T-helper 22 cell (primary cell): ENCODE measurements at regions not wholly inside any gene's neighbourhood (a gene's known extent, or its start where the extent isn't known, plus 50 kb on each side); places are given as distances from the start of the nearest gene placed in this dataset.
"Not testable (repeated sequence)": the region's sequence is repeated elsewhere in the genome, so short reads cannot be mapped to it uniquely, and the experiment has no call there.

ENCODE experiments used
- DNase-seq: peaks from one replicate; pipeline ENCODE4 v3.0.0-alpha.2; 2020; ENCODE audit warnings: low read depth

- not testable (repeated sequence) for DNase-seq
These were observed 54.7 kb upstream of the NBPF15 start for GRCh38 chr1:144516172-144516571.

- not testable (repeated sequence) for DNase-seq
These were observed 55.4 kb upstream of the NBPF15 start for GRCh38 chr1:144516906-144517305.

- not testable (repeated sequence) for DNase-seq
These were observed 57.0 kb upstream of the NBPF15 start for GRCh38 chr1:144518439-144518838.

- DNase-seq, result not testable (repeated sequence)
These were observed 58.2 kb upstream of the NBPF15 start for GRCh38 chr1:144519528-144520189.

GRCh38 chr1:144523661-144524407 lies 62.4 kb upstream of the NBPF15 start:
- peak; percentile 62 for DNase-seq

GRCh38 chr1:144532156-144532607 lies 60.5 kb upstream of the PPIAL4F start:
- DNase-seq, result not testable (repeated sequence)

GRCh38 chr1:144533480-144533879 lies 59.2 kb upstream of the PPIAL4F start:
- DNase-seq, result not testable (repeated sequence)

GRCh38 chr1:144534286-144534685 lies 58.4 kb upstream of the PPIAL4F start:
- DNase-seq, result not testable (repeated sequence)

GRCh38 chr1:144536677-144537076 lies 56.0 kb upstream of the PPIAL4F start:
- not testable (repeated sequence) for DNase-seq

GRCh38 chr1:144537234-144537633 lies 55.5 kb upstream of the PPIAL4F start:
- not testable (repeated sequence) for DNase-seq

- not testable (repeated sequence) for DNase-seq
These were observed 54.0 kb upstream of the PPIAL4F start for GRCh38 chr1:144538736-144539135.

- not testable (repeated sequence) for DNase-seq
These were observed 53.3 kb upstream of the PPIAL4F start for GRCh38 chr1:144539191-144539960.
